GM19372 (cell line): ENCODE measurements at regions not wholly inside any gene's neighbourhood (a gene's known extent, or its start where the extent isn't known, plus 50 kb on each side); places are given as distances from the start of the nearest gene placed in this dataset.

Experiments
- ATAC-seq: cut with Tn5 transposase; IDR thresholded peaks from one replicate; pipeline ENCODE4 v1.9.1; 2021; ENCODE audit warnings: mild to moderate bottlenecking, low read depth, moderate library complexity; ENCODE audit not compliant: unreplicated experiment

GRCh38 chr6:15852289-15852688 lies 189.5 kb upstream of the DTNBP1 start:
- ATAC-seq, result no peak

GRCh38 chr6:15849395-15849794 lies 186.6 kb upstream of the DTNBP1 start:
- no peak for ATAC-seq

GRCh38 chr6:15845492-15845891 lies 182.7 kb upstream of the DTNBP1 start:
- no peak for ATAC-seq

- ATAC-seq, result no peak
These were observed 180.9 kb upstream of the DTNBP1 start for GRCh38 chr6:15843764-15844163.

- ATAC-seq, result no peak
These were observed 180.4 kb upstream of the DTNBP1 start for GRCh38 chr6:15843226-15843625.

GRCh38 chr6:15842727-15843117 lies 179.9 kb upstream of the DTNBP1 start:
- ATAC-seq, result no peak

- no peak for ATAC-seq
These were observed 179.3 kb upstream of the DTNBP1 start for GRCh38 chr6:15841937-15842726.

GRCh38 chr6:15839969-15840541 lies 177.2 kb upstream of the DTNBP1 start:
- no peak for ATAC-seq

GRCh38 chr6:15837205-15837604 lies 174.4 kb upstream of the DTNBP1 start:
- ATAC-seq, result no peak

- no peak for ATAC-seq
These were observed 170.0 kb upstream of the DTNBP1 start for GRCh38 chr6:15832841-15833240.

GRCh38 chr6:15829156-15829555 lies 166.3 kb upstream of the DTNBP1 start:
- no peak for ATAC-seq

GRCh38 chr6:15827496-15828255 lies 164.8 kb upstream of the DTNBP1 start:
- no peak for ATAC-seq

GRCh38 chr6:15826814-15827318 lies 164.0 kb upstream of the DTNBP1 start:
- no peak for ATAC-seq

GRCh38 chr6:15825332-15825930 lies 162.6 kb upstream of the DTNBP1 start:
- no peak for ATAC-seq

GRCh38 chr6:15824811-15825210 lies 162.0 kb upstream of the DTNBP1 start:
- ATAC-seq, result no peak

- no peak for ATAC-seq
These were observed 161.1 kb upstream of the DTNBP1 start for GRCh38 chr6:15823838-15824414.

- ATAC-seq, result no peak
These were observed 160.0 kb upstream of the DTNBP1 start for GRCh38 chr6:15822835-15823234.

GRCh38 chr6:15819841-15820240 lies 157.0 kb upstream of the DTNBP1 start:
- ATAC-seq, result no peak

GRCh38 chr6:15819226-15819625 lies 156.4 kb upstream of the DTNBP1 start:
- ATAC-seq, result no peak

- no peak for ATAC-seq
These were observed 155.7 kb upstream of the DTNBP1 start for GRCh38 chr6:15818491-15818890.

GRCh38 chr6:15818044-15818443 lies 155.2 kb upstream of the DTNBP1 start:
- no peak for ATAC-seq
